ENCODE measurements at regions not wholly inside any gene's neighbourhood (a gene's known extent, or its start where the extent isn't known, plus 50 kb on each side); places are given as distances from the start of the nearest gene placed in this dataset.

GRCh38 chr20:7108929-7109328 lies 341.4 kb downstream of the BMP2 start:
- no peak for TF ChIP-seq CTCF (IDR thresholded peaks at IDR 0.05)
- no peak for TF ChIP-seq EZH2 (IDR thresholded peaks at IDR 0.05; ENCODE audit: borderline replicate concordance, insufficient read depth, low read depth, low read length, poor library complexity, severe bottlenecking)

Measured in B cell (primary cell).